Astrocyte (in vitro differentiated cells and primary cell): ENCODE measurements at regions not wholly inside any gene's neighbourhood (a gene's known extent, or its start where the extent isn't known, plus 50 kb on each side); places are given as distances from the start of the nearest gene placed in this dataset.

Experiments
- DNase-seq: peaks from one replicate; pipeline ENCODE4 v3.0.0-alpha.2; 2010; ENCODE audit warnings: low read depth
- FAIRE-seq: peaks from 2 replicates; lab custom pipeline; 2011; peaks lifted over from hg19 to GRCh38; lab: Jason Lieb, UNC
- H2AFZ ChIP-seq: 2 replicates; pipeline ENCODE4 v1.6.0; 2012; ENCODE audit warnings: low read depth, low read length, inconsistent platforms
- H3K27ac ChIP-seq: 2 replicates; pipeline ENCODE4 v1.5.1; 2011; ENCODE audit warnings: low read depth, low read length, inconsistent platforms
- H3K27me3 ChIP-seq: 2 replicates; pipeline ENCODE4 v1.6.0; 2011; ENCODE audit warnings: low read length, inconsistent platforms; ENCODE audit not compliant: insufficient read depth
- H3K36me3 ChIP-seq: 2 replicates; pipeline ENCODE4 v1.5.1; 2011; ENCODE audit warnings: low read length, inconsistent platforms; ENCODE audit not compliant: insufficient read depth
- H3K4me1 ChIP-seq: 2 replicates; pipeline ENCODE4 v1.5.1; 2011; ENCODE audit warnings: low read length, inconsistent platforms; ENCODE audit not compliant: insufficient read depth
- H3K4me2 ChIP-seq: 2 replicates; pipeline ENCODE4 v1.6.0; 2012; ENCODE audit warnings: low read length, inconsistent platforms
- H3K4me3 ChIP-seq: 2 replicates; pipeline ENCODE4 v1.5.1; 2011; ENCODE audit warnings: low read depth, mild to moderate bottlenecking, low read length, inconsistent platforms; ENCODE audit not compliant: insufficient read depth
- H3K79me2 ChIP-seq: 2 replicates; pipeline ENCODE4 v1.6.0; 2012; ENCODE audit warnings: mild to moderate bottlenecking, low read length, inconsistent platforms; ENCODE audit not compliant: insufficient read depth
- H3K9ac ChIP-seq: 2 replicates; pipeline ENCODE4 v1.6.0; 2012; ENCODE audit warnings: mild to moderate bottlenecking, low read length, inconsistent platforms
- H3K9me3 ChIP-seq: 2 replicates; pipeline ENCODE4 v1.5.1; 2012; ENCODE audit warnings: low read depth, mild to moderate bottlenecking, low read length, inconsistent platforms; ENCODE audit not compliant: insufficient read depth
- H4K20me1 ChIP-seq: 2 replicates; pipeline ENCODE4 v1.6.0; 2012; ENCODE audit warnings: low read length, inconsistent platforms; ENCODE audit not compliant: insufficient read depth
- H3K27ac Mint-ChIP-seq: one replicate; pipeline ENCODE4 v1.8.0; 2021; ENCODE audit warnings: mild to moderate bottlenecking, mixed read lengths; ENCODE audit not compliant: unreplicated experiment
- H3K27me3 Mint-ChIP-seq: one replicate; pipeline ENCODE4 v1.8.0; 2021; ENCODE audit warnings: low read depth, mixed read lengths; ENCODE audit not compliant: unreplicated experiment
- H3K36me3 Mint-ChIP-seq: one replicate; pipeline ENCODE4 v1.8.0; 2021; ENCODE audit warnings: low read depth, mixed read lengths; ENCODE audit not compliant: unreplicated experiment
- H3K4me1 Mint-ChIP-seq: one replicate; pipeline ENCODE4 v1.8.0; 2021; ENCODE audit warnings: low read depth, mixed read lengths; ENCODE audit not compliant: unreplicated experiment
- H3K4me3 Mint-ChIP-seq: one replicate; pipeline ENCODE4 v1.8.0; 2021; ENCODE audit warnings: mild to moderate bottlenecking, moderate library complexity, mixed read lengths; ENCODE audit not compliant: unreplicated experiment
- H3K9me3 Mint-ChIP-seq: one replicate; pipeline ENCODE4 v1.8.0; 2021; ENCODE audit warnings: mild to moderate bottlenecking, mixed read lengths; ENCODE audit not compliant: unreplicated experiment
- CTCF ChIP-seq: IDR thresholded peaks from 2 replicates; pipeline ENCODE4 v1.5.1; 2011; ENCODE audit warnings: low read depth, mild to moderate bottlenecking, inconsistent platforms, low read length, moderate library complexity; ENCODE audit not compliant: insufficient read depth
- EZH2 ChIP-seq: IDR thresholded peaks from 2 replicates; pipeline ENCODE4 v1.6.1; 2012; ENCODE audit warnings: mild to moderate bottlenecking, low read length, inconsistent platforms; ENCODE audit not compliant: insufficient read depth

- no peak overlapping the region for H3K9ac ChIP-seq
- H3K4me1 ChIP-seq: peaks cover 23% of the 10 kb centered on the region
These were observed 809.2 kb upstream of the ZNF608 start for GRCh38 chr5:125555591-125555990.

GRCh38 chr5:125558016-125558415 is 811.6 kb upstream of the ZNF608 start:
- DNase-seq (no peak), FAIRE-seq (no peak)
- Histone ChIP-seq H3K4me1 (peaks cover 26% of the 10 kb centered on the region), H3K4me2 (no peak overlapping the region), H3K27me3 (no peaks in the 10 kb centered on the region), H3K9me3 (no peaks in the 10 kb centered on the region), H3K9ac (no peak overlapping the region), H3K4me3 (no peak overlapping the region), H2AFZ (no peak overlapping the region), H3K27ac (no peak overlapping the region), H4K20me1 (no peaks in the 10 kb centered on the region), H3K36me3 (no peaks in the 10 kb centered on the region), H3K79me2 (no peaks in the 10 kb centered on the region)
- Mint-ChIP-seq H3K4me3 (no peak overlapping the region), H3K27me3 (no peaks in the 10 kb centered on the region), H3K9me3 (peaks cover 1% of the 10 kb centered on the region), H3K27ac (peak overlapping the region; percentile 80), H3K36me3 (no peaks in the 10 kb centered on the region), H3K4me1 (peaks cover 39% of the 10 kb centered on the region)
- TF ChIP-seq CTCF: no peak
- TF ChIP-seq EZH2: no peak

More at GRCh38 chr5:125555591-125555990, 809.2 kb upstream of the ZNF608 start:
- Histone ChIP-seq H3K4me3 (no peak overlapping the region), H3K27ac (no peak overlapping the region), H4K20me1 (no peaks in the 10 kb centered on the region), H3K4me2 (no peak overlapping the region), H3K27me3 (no peaks in the 10 kb centered on the region), H3K36me3 (no peaks in the 10 kb centered on the region), H2AFZ (no peak overlapping the region), H3K9me3 (no peaks in the 10 kb centered on the region), H3K79me2 (no peaks in the 10 kb centered on the region)
- no peak overlapping the region for H3K27ac Mint-ChIP-seq
- DNase-seq: no peak
- FAIRE-seq: no peak
- H3K36me3 Mint-ChIP-seq: no peaks in the 10 kb centered on the region
- no peak overlapping the region for H3K4me3 Mint-ChIP-seq
- H3K9me3 Mint-ChIP-seq: peaks cover 1% of the 10 kb centered on the region
- no peak for TF ChIP-seq EZH2
- TF ChIP-seq CTCF: no peak
- peaks cover 32% of the 10 kb centered on the region for H3K4me1 Mint-ChIP-seq
- no peaks in the 10 kb centered on the region for H3K27me3 Mint-ChIP-seq

GRCh38 chr5:125558466-125558865 is 812.0 kb upstream of the ZNF608 start:
- no peak for TF ChIP-seq CTCF
- TF ChIP-seq EZH2: no peak
- Histone ChIP-seq H2AFZ (no peak overlapping the region), H3K4me3 (no peak overlapping the region), H3K9me3 (no peaks in the 10 kb centered on the region), H3K27me3 (no peaks in the 10 kb centered on the region), H4K20me1 (no peaks in the 10 kb centered on the region), H3K36me3 (no peaks in the 10 kb centered on the region), H3K4me2 (peak overlapping the region; percentile 52), H3K79me2 (no peaks in the 10 kb centered on the region), H3K27ac (no peak overlapping the region), H3K4me1 (peaks cover 26% of the 10 kb centered on the region), H3K9ac (no peak overlapping the region)
- Mint-ChIP-seq H3K4me3 (no peak overlapping the region), H3K36me3 (no peaks in the 10 kb centered on the region), H3K4me1 (peaks cover 39% of the 10 kb centered on the region), H3K9me3 (peaks cover 1% of the 10 kb centered on the region), H3K27ac (peak overlapping the region; percentile 80), H3K27me3 (no peaks in the 10 kb centered on the region)
- DNase-seq: peak; percentile 59
- FAIRE-seq: no peak
